Keratinocyte (primary cell): ENCODE measurements at regions not wholly inside any gene's neighbourhood (a gene's known extent, or its start where the extent isn't known, plus 50 kb on each side); places are given as distances from the start of the nearest gene placed in this dataset.

ENCODE experiments used
- DNase-seq: peaks from one replicate; pipeline ENCODE4 v3.0.0-alpha.2; 2011; ENCODE audit warnings: low read depth, missing footprints, low spot score
- FAIRE-seq: peaks from 2 replicates; lab custom pipeline; 2011; peaks lifted over from hg19 to GRCh38; lab: Jason Lieb, UNC
- H2AFZ ChIP-seq: 2 replicates; pipeline ENCODE4 v1.6.0; 2012; ENCODE audit warnings: low read length, control low read depth, inconsistent platforms; ENCODE audit not compliant: control insufficient read depth
- H3K27ac ChIP-seq: 2 replicates; pipeline ENCODE4 v1.5.1; 2011; ENCODE audit warnings: low read length; ENCODE audit not compliant: control insufficient read depth, insufficient read depth
- H3K27me3 ChIP-seq: 3 replicates; pipeline ENCODE4 v1.6.0; 2011; ENCODE audit warnings: low read length; ENCODE audit not compliant: control insufficient read depth, insufficient read depth; ENCODE audit errors: extremely low read depth
- H3K36me3 ChIP-seq, 2 experiments: 2 replicates in 1 of 2; 3 replicates in 1 of 2; pipeline ENCODE4 v1.5.1; 2011; ENCODE audit warnings: low read length in 2 of 2, mild to moderate bottlenecking in 1 of 2; ENCODE audit not compliant: control insufficient read depth in 2 of 2, insufficient read depth in 2 of 2; ENCODE audit errors: extremely low read depth in 1 of 2
- H3K4me1 ChIP-seq: 3 replicates; pipeline ENCODE4 v1.5.1; 2011; ENCODE audit warnings: low read length; ENCODE audit not compliant: control insufficient read depth, insufficient read depth; ENCODE audit errors: extremely low read depth
- H3K4me2 ChIP-seq: 3 replicates; pipeline ENCODE4 v1.6.0; 2011; ENCODE audit warnings: low read depth, low read length; ENCODE audit not compliant: control insufficient read depth, insufficient read depth; ENCODE audit errors: extremely low read depth
- H3K4me3 ChIP-seq, 3 experiments: fragments of 200-600 bp in 1 of 3; sonication (generic) in 1 of 3; 2 replicates in 2 of 3; 3 replicates in 1 of 3; pipeline ENCODE4 v1.5.1; 2011 to 2016; ENCODE audit warnings: low read length in 3 of 3, mild to moderate bottlenecking in 3 of 3, control low read depth in 2 of 3, inconsistent platforms in 1 of 3, low read depth in 1 of 3, mixed read lengths in 1 of 3, mixed run types in 1 of 3, moderate library complexity in 1 of 3; ENCODE audit not compliant: control insufficient read depth in 2 of 3, insufficient read depth in 2 of 3; ENCODE audit errors: extremely low read depth in 1 of 3
- H3K79me2 ChIP-seq: 2 replicates; pipeline ENCODE4 v1.6.0; 2012; ENCODE audit warnings: low read length; ENCODE audit not compliant: control insufficient read depth, insufficient read depth
- H3K9ac ChIP-seq: 3 replicates; pipeline ENCODE4 v1.6.0; 2011; ENCODE audit warnings: low read length; ENCODE audit not compliant: control insufficient read depth, insufficient read depth; ENCODE audit errors: extremely low read depth
- H3K9me1 ChIP-seq: 3 replicates; pipeline ENCODE4 v1.6.0; 2011; ENCODE audit warnings: low read length; ENCODE audit not compliant: control insufficient read depth, insufficient read depth; ENCODE audit errors: extremely low read depth
- H3K9me3 ChIP-seq: 2 replicates; pipeline ENCODE4 v1.5.1; 2012; ENCODE audit warnings: low read depth, low read length; ENCODE audit not compliant: control insufficient read depth
- H4K20me1 ChIP-seq: 3 replicates; pipeline ENCODE4 v1.6.0; 2011; ENCODE audit warnings: low read length; ENCODE audit not compliant: control insufficient read depth, insufficient read depth; ENCODE audit errors: extremely low read depth
- CTCF ChIP-seq, 3 experiments: IDR thresholded peaks in 1 of 3; conservative IDR thresholded peaks in 1 of 3; optimal IDR thresholded peaks in 1 of 3; 2 replicates in 2 of 3; 3 replicates in 1 of 3; pipeline versions ENCODE3 to v1.5.1; 2011; ENCODE audit warnings: low read length in 3 of 3, mild to moderate bottlenecking in 3 of 3, moderate library complexity in 2 of 3, control low read depth in 1 of 3, inconsistent platforms in 1 of 3; ENCODE audit not compliant: insufficient read depth in 2 of 3; ENCODE audit errors: extremely low read depth in 1 of 3
- EZH2 ChIP-seq: IDR thresholded peaks from one replicate; pipeline ENCODE4 v1.6.1; 2012; ENCODE audit warnings: inconsistent platforms, mild to moderate bottlenecking, low read length, moderate library complexity
- dilution Hi-C: fragments of 300-500 bp; cut with MboI; formaldehyde crosslinking; loops from one replicate; pipeline ENCODE4 v1.7.0; 2020; ENCODE audit warnings: low sequenced_read_pairs; ENCODE audit not compliant: extremely low pct_ligation_motif_present

GRCh38 chr7:51645255-51645654 lies 328.6 kb upstream of the COBL start:
- no peak for FAIRE-seq
- no peaks in the 10 kb centered on the region for H3K9me3 ChIP-seq

GRCh38 chr7:51644216-51644615 lies 327.6 kb upstream of the COBL start:
- dilution Hi-C loops = no loop called here
- Histone ChIP-seq H4K20me1 (no peaks in the 10 kb centered on the region), H3K9me3 (no peaks in the 10 kb centered on the region), H3K36me3 (no peaks in the 10 kb centered on the region), H3K27me3 (no peaks in the 10 kb centered on the region), H3K9ac (no peak overlapping the region), H3K4me2 (no peak overlapping the region), H3K9me1 (no peaks in the 10 kb centered on the region), H3K79me2 (no peaks in the 10 kb centered on the region), H2AFZ (no peak overlapping the region), H3K4me1 (no peaks in the 10 kb centered on the region), H3K4me3 (no peak overlapping the region), H3K27ac (no peak overlapping the region)
- DNase-seq (no peak), FAIRE-seq (no peak)
- no peak for TF ChIP-seq EZH2
- no peak for TF ChIP-seq CTCF (optimal IDR thresholded peaks at IDR 0.05 in 1 of 3, IDR thresholded peaks at IDR 0.05 in 1 of 3, conservative IDR thresholded peaks at IDR 0.05 in 1 of 3; ENCODE audit: extremely low read depth in 1 of 3, insufficient read depth in 2 of 3, low read length in 3 of 3)

More at GRCh38 chr7:51645255-51645654, 328.6 kb upstream of the COBL start:
- Histone ChIP-seq H2AFZ (no peak overlapping the region), H3K9ac (no peak overlapping the region), H3K27me3 (no peaks in the 10 kb centered on the region), H3K27ac (no peak overlapping the region), H3K36me3 (no peaks in the 10 kb centered on the region), H3K4me2 (no peak overlapping the region), H3K4me3 (no peak overlapping the region), H3K79me2 (no peaks in the 10 kb centered on the region), H3K4me1 (no peaks in the 10 kb centered on the region), H3K9me1 (no peaks in the 10 kb centered on the region), H4K20me1 (no peaks in the 10 kb centered on the region)
- TF ChIP-seq CTCF (optimal IDR thresholded peaks at IDR 0.05 in 1 of 3, IDR thresholded peaks at IDR 0.05 in 1 of 3, conservative IDR thresholded peaks at IDR 0.05 in 1 of 3; ENCODE audit: extremely low read depth in 1 of 3, insufficient read depth in 2 of 3, low read length in 3 of 3) (no peak), EZH2 (no peak)
- dilution Hi-C loops = no loop called here
- DNase-seq = no peak
